ENCODE measurements at regions not wholly inside any gene's neighbourhood (a gene's known extent, or its start where the extent isn't known, plus 50 kb on each side); places are given as distances from the start of the nearest gene placed in this dataset.
A peak's percentile ranks its signal among the peaks of the same experiment; 100 is the strongest.

DNA sequence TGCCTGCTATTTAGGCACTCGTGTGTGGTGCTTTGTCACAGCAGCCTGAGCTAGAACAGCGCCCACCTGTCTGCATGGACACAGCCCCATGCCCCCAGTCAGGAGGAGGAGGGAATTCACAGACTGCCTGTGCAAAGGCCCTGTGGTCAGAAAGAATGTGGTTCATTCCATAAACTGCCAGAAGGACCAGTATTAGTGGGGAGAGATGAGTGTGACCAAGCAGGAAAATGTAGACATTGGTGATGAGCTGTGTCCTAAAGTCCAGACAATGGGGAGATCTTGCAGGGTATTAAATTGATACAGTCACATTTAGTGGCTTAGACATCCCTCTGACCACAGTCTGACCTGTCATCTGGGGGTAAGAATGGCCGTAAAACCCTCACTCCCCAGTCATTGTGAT lies 83.7 kb upstream of the LINC01488 start:
- TF ChIP-seq, protein P1, sequence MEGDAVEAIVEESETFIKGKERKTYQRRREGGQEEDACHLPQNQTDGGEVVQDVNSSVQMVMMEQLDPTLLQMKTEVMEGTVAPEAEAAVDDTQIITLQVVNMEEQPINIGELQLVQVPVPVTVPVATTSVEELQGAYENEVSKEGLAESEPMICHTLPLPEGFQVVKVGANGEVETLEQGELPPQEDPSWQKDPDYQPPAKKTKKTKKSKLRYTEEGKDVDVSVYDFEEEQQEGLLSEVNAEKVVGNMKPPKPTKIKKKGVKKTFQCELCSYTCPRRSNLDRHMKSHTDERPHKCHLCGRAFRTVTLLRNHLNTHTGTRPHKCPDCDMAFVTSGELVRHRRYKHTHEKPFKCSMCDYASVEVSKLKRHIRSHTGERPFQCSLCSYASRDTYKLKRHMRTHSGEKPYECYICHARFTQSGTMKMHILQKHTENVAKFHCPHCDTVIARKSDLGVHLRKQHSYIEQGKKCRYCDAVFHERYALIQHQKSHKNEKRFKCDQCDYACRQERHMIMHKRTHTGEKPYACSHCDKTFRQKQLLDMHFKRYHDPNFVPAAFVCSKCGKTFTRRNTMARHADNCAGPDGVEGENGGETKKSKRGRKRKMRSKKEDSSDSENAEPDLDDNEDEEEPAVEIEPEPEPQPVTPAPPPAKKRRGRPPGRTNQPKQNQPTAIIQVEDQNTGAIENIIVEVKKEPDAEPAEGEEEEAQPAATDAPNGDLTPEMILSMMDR (IDR thresholded peaks at IDR 0.05) = no peak

GRCh38 chr11:69398529-69399492 lies 82.7 kb upstream of the LINC01488 start:
- no peaks in the 10 kb centered on the region for H3K27me3 Mint-ChIP-seq (ENCODE audit: low read depth)
- H3K27ac Mint-ChIP-seq (ENCODE audit: unreplicated experiment) = peak overlapping the region; percentile 57
- H3K4me3 Mint-ChIP-seq (ENCODE audit: unreplicated experiment) = no peak overlapping the region
- H3K9me3 Mint-ChIP-seq (ENCODE audit: low read depth) = peaks cover 11% of the 10 kb centered on the region
- TF ChIP-seq, protein P1 (IDR thresholded peaks at IDR 0.05) = no peak
- peaks cover 6% of the 10 kb centered on the region for H3K36me3 Mint-ChIP-seq (ENCODE audit: low read depth)
- DNase-seq (ENCODE audit: low spot score) = peak; percentile 82
- H3K4me1 Mint-ChIP-seq (ENCODE audit: low read depth) = peaks cover 18% of the 10 kb centered on the region

More for the DNA sequence above, 83.7 kb upstream of the LINC01488 start:
- no peak for DNase-seq (ENCODE audit: low spot score)
- H3K4me3 Mint-ChIP-seq (ENCODE audit: unreplicated experiment) = no peak overlapping the region
- no peaks in the 10 kb centered on the region for H3K36me3 Mint-ChIP-seq (ENCODE audit: low read depth)
- peaks cover 4% of the 10 kb centered on the region for H3K9me3 Mint-ChIP-seq (ENCODE audit: low read depth)
- no peaks in the 10 kb centered on the region for H3K27me3 Mint-ChIP-seq (ENCODE audit: low read depth)
- H3K27ac Mint-ChIP-seq (ENCODE audit: unreplicated experiment) = no peak overlapping the region
- H3K4me1 Mint-ChIP-seq (ENCODE audit: low read depth) = peaks cover 11% of the 10 kb centered on the region

DNA sequence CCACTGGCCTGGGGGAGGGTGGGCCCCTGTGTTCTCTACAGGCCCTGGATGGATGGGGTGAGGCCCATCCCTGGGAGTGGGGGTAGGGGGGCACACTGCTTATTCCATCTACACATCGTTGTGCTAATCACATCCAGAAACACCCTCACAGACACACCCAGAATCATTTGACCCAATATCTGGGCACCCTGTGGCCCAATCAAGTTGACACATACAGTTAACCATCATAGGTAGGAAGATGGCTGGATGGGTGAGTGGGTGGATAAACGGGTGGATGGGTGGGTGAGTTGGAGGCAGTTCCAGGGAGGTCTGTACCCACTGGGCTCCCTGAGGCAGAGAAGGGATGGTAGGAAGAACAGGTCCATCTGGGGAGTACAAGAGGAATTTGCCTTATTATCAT lies 81.3 kb upstream of the LINC01488 start:
- peaks cover 18% of the 10 kb centered on the region for H3K4me1 Mint-ChIP-seq (ENCODE audit: low read depth)
- TF ChIP-seq, protein P1 (IDR thresholded peaks at IDR 0.05) = no peak
- peaks cover 6% of the 10 kb centered on the region for H3K36me3 Mint-ChIP-seq (ENCODE audit: low read depth)
- H3K27ac Mint-ChIP-seq (ENCODE audit: unreplicated experiment) = no peak overlapping the region
- no peak for DNase-seq (ENCODE audit: low spot score)
- H3K27me3 Mint-ChIP-seq (ENCODE audit: low read depth) = no peaks in the 10 kb centered on the region
- peaks cover 11% of the 10 kb centered on the region for H3K9me3 Mint-ChIP-seq (ENCODE audit: low read depth)
- H3K4me3 Mint-ChIP-seq (ENCODE audit: unreplicated experiment) = no peak overlapping the region

DNA sequence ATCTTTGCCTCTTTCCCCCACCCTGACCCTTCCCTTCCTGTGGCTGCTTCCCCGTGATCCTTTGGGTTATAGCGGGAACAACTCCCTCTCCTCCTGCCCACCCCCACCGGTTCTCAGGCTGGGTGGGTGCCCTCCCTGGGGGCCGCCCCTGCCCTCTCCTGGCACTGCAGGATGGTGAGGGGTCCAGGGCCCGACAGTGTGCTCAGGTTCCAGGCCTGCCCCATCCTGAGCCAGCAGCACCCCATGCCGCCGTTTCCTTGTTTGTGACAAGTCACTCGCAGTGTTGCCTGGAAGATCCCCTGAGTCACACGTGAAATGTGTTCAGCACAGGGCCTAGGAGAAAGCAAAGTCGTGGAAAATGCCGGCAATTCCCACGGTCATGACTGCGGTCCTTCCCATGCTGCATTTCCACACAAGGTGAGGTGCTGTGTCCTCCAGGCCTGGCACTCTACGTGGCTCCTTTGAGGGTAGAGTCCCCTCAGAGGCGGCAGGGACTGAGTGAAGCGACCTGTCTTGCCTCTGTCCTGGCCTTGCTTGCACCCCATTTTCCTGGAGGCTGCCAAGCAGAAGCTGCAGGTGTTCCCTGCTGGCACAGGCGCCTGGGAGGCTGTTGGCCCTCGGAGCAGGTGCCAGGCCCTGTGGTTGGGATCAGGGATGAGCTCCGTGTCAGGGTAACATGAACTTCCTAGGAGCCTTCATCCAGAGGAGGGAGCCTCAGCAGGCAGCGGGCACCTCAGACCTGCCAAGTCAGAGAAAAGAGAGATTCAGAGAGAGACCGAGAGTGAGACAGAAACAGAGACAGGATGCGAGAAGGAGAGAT lies 80.5 kb upstream of the LINC01488 start:
- H3K36me3 Mint-ChIP-seq (ENCODE audit: low read depth) = peaks cover 6% of the 10 kb centered on the region
- no peaks in the 10 kb centered on the region for H3K27me3 Mint-ChIP-seq (ENCODE audit: low read depth)
- TF ChIP-seq, protein P1 (IDR thresholded peaks at IDR 0.05) = no peak
- no peak overlapping the region for H3K27ac Mint-ChIP-seq (ENCODE audit: unreplicated experiment)
- peaks cover 11% of the 10 kb centered on the region for H3K9me3 Mint-ChIP-seq (ENCODE audit: low read depth)
- no peak overlapping the region for H3K4me3 Mint-ChIP-seq (ENCODE audit: unreplicated experiment)
- DNase-seq (ENCODE audit: low spot score) = peak; percentile 71
- H3K4me1 Mint-ChIP-seq (ENCODE audit: low read depth) = peaks cover 18% of the 10 kb centered on the region

- H3K27ac Mint-ChIP-seq (ENCODE audit: unreplicated experiment) = no peak overlapping the region
- H3K9me3 Mint-ChIP-seq (ENCODE audit: low read depth) = peaks cover 11% of the 10 kb centered on the region
- peaks cover 6% of the 10 kb centered on the region for H3K36me3 Mint-ChIP-seq (ENCODE audit: low read depth)
- H3K4me3 Mint-ChIP-seq (ENCODE audit: unreplicated experiment) = no peak overlapping the region
- peaks cover 18% of the 10 kb centered on the region for H3K4me1 Mint-ChIP-seq (ENCODE audit: low read depth)
- no peaks in the 10 kb centered on the region for H3K27me3 Mint-ChIP-seq (ENCODE audit: low read depth)
- no peak for DNase-seq (ENCODE audit: low spot score)
- TF ChIP-seq, protein P1 (IDR thresholded peaks at IDR 0.05) = no peak
Measured at GRCh38 chr11:69401715-69402114, 79.7 kb upstream of the LINC01488 start.

Measured in chondrocyte (in vitro differentiated cells).